NCI-H2107 treated with DMSO at 0.1 percent for 48 hours (cell line): ENCODE measurements at regions not wholly inside any gene's neighbourhood (a gene's known extent, or its start where the extent isn't known, plus 50 kb on each side); places are given as distances from the start of the nearest gene placed in this dataset.

Source experiments
- DNase-seq: peaks from one replicate; lab custom pipeline; 2025; ENCODE audit not compliant: unreplicated experiment; lab: John Stamatoyannopoulos, UW

GRCh38 chr1:82264802-82265201 is 464.1 kb downstream of the ADGRL2 start:
- no peak for DNase-seq

GRCh38 chr1:82263396-82263795 is 462.7 kb downstream of the ADGRL2 start:
- DNase-seq = no peak

- DNase-seq = no peak
Observed at GRCh38 chr1:82260666-82261065, 459.9 kb downstream of the ADGRL2 start.

GRCh38 chr1:82260051-82260450 is 459.3 kb downstream of the ADGRL2 start:
- peak; percentile 65 for DNase-seq

- DNase-seq = no peak
Observed at GRCh38 chr1:82258887-82259286, 458.2 kb downstream of the ADGRL2 start.

GRCh38 chr1:82246050-82246449 is 445.3 kb downstream of the ADGRL2 start:
- no peak for DNase-seq

GRCh38 chr1:82245345-82246014 is 444.7 kb downstream of the ADGRL2 start:
- no peak for DNase-seq

GRCh38 chr1:82240571-82240970 is 439.8 kb downstream of the ADGRL2 start:
- no peak for DNase-seq

- DNase-seq = no peak
Observed at GRCh38 chr1:82230667-82231066, 429.9 kb downstream of the ADGRL2 start.

- peak; percentile 50 for DNase-seq
Observed at GRCh38 chr1:82227306-82228095, 426.8 kb downstream of the ADGRL2 start.

GRCh38 chr1:82226186-82226505 is 425.4 kb downstream of the ADGRL2 start:
- DNase-seq = peak; percentile 97

- peak; percentile 87 for DNase-seq
Observed at GRCh38 chr1:82225421-82226185, 424.9 kb downstream of the ADGRL2 start.

GRCh38 chr1:82223091-82223490 is 422.4 kb downstream of the ADGRL2 start:
- DNase-seq = no peak

- no peak for DNase-seq
Observed at GRCh38 chr1:82221721-82222120, 421.0 kb downstream of the ADGRL2 start.

- DNase-seq = no peak
Observed at GRCh38 chr1:82220754-82221153, 420.0 kb downstream of the ADGRL2 start.

GRCh38 chr1:82219841-82220240 is 419.1 kb downstream of the ADGRL2 start:
- DNase-seq = no peak

- no peak for DNase-seq
Observed at GRCh38 chr1:82218846-82219245, 418.1 kb downstream of the ADGRL2 start.

GRCh38 chr1:82215853-82216175 is 415.1 kb downstream of the ADGRL2 start:
- no peak for DNase-seq

GRCh38 chr1:82215056-82215852 is 414.5 kb downstream of the ADGRL2 start:
- DNase-seq = no peak

GRCh38 chr1:82214606-82215005 is 413.9 kb downstream of the ADGRL2 start:
- DNase-seq = no peak

GRCh38 chr1:82197606-82198005 is 396.9 kb downstream of the ADGRL2 start:
- no peak for DNase-seq
